Activated B cell treated with CpG ODN at 0.5 μM for 24 hours (primary cell): ENCODE measurements at regions not wholly inside any gene's neighbourhood (a gene's known extent, or its start where the extent isn't known, plus 50 kb on each side); places are given as distances from the start of the nearest gene placed in this dataset.
A peak's percentile ranks its signal among the peaks of the same experiment; 100 is the strongest.
"Not testable (repeated sequence)": the region's sequence is repeated elsewhere in the genome, so short reads cannot be mapped to it uniquely, and the experiment has no call there.

ENCODE experiments used
- ATAC-seq: fragments of 200-7000 bp; cut with Tn5 transposase; one replicate; pipeline ENCODE4 v1.10.0; 2021; ENCODE audit warnings: low read depth, mild to moderate bottlenecking, moderate library complexity
- CTCF ChIA-PET: fragments of 350-600 bp; sonication (Branson Sonifier 250); formaldehyde crosslinking; loops from one replicate; lab custom pipeline; 2021; ENCODE audit warnings: antibody characterized with exemption; lab: Charles Lee
- POLR2A ChIA-PET: fragments of 350-600 bp; sonication (Branson Sonifier 250); formaldehyde crosslinking; loops from one replicate; lab custom pipeline; 2021; ENCODE audit warnings: antibody characterized with exemption; lab: Charles Lee
- DNase-seq: peaks from one replicate; pipeline ENCODE4 v3.0.0; 2022
- H3K27ac Mint-ChIP-seq: one replicate; pipeline ENCODE4 v1.8.0; 2020; ENCODE audit warnings: mixed read lengths
- H3K27me3 Mint-ChIP-seq: one replicate; pipeline ENCODE4 v1.8.0; 2021; ENCODE audit warnings: mixed read lengths
- H3K36me3 Mint-ChIP-seq: one replicate; pipeline ENCODE4 v1.8.0; 2021; ENCODE audit warnings: low read depth, mixed read lengths
- H3K4me1 Mint-ChIP-seq: one replicate; pipeline ENCODE4 v1.8.0; 2021; ENCODE audit warnings: mixed read lengths
- H3K4me3 Mint-ChIP-seq: one replicate; pipeline ENCODE4 v1.8.0; 2020; ENCODE audit warnings: mild to moderate bottlenecking, mixed read lengths
- H3K9me3 Mint-ChIP-seq: one replicate; pipeline ENCODE4 v1.8.0; 2020; ENCODE audit warnings: mixed read lengths
- intact Hi-C: fragments of 100-400 bp; cut with micrococcal nuclease; formaldehyde crosslinking; loops from one replicate; pipeline ENCODE4 v1.15.1; 2024

- H3K4me1 Mint-ChIP-seq, H3K27me3 Mint-ChIP-seq, H3K4me3 Mint-ChIP-seq, POLR2A ChIA-PET, H3K36me3 Mint-ChIP-seq, DNase-seq, ATAC-seq, CTCF ChIA-PET, intact Hi-C loops, H3K9me3 Mint-ChIP-seq, H3K27ac Mint-ChIP-seq: not testable (repeated sequence)
These were observed 69.5 kb downstream of the NPIPA7 start for GRCh38 chr16:16448423-16448822.

- H3K27me3 Mint-ChIP-seq, DNase-seq, intact Hi-C loops, H3K9me3 Mint-ChIP-seq, ATAC-seq, CTCF ChIA-PET, POLR2A ChIA-PET, H3K36me3 Mint-ChIP-seq, H3K27ac Mint-ChIP-seq, H3K4me3 Mint-ChIP-seq, H3K4me1 Mint-ChIP-seq: not testable (repeated sequence)
These were observed 70.8 kb downstream of the NPIPA7 start for GRCh38 chr16:16449712-16450237.

- H3K9me3 Mint-ChIP-seq, POLR2A ChIA-PET, intact Hi-C loops, H3K27me3 Mint-ChIP-seq, ATAC-seq, DNase-seq, CTCF ChIA-PET, H3K4me1 Mint-ChIP-seq, H3K27ac Mint-ChIP-seq, H3K36me3 Mint-ChIP-seq, H3K4me3 Mint-ChIP-seq: not testable (repeated sequence)
These were observed 72.9 kb downstream of the NPIPA7 start for GRCh38 chr16:16451721-16452410.

GRCh38 chr16:16458579-16458978, 79.6 kb downstream of the NPIPA7 start:
- CTCF ChIA-PET, H3K36me3 Mint-ChIP-seq, DNase-seq, H3K27me3 Mint-ChIP-seq, POLR2A ChIA-PET, ATAC-seq, H3K4me3 Mint-ChIP-seq, H3K4me1 Mint-ChIP-seq, H3K27ac Mint-ChIP-seq, H3K9me3 Mint-ChIP-seq, intact Hi-C loops: not testable (repeated sequence)

GRCh38 chr16:16463792-16464191, 84.9 kb downstream of the NPIPA7 start:
- H3K27me3 Mint-ChIP-seq, H3K27ac Mint-ChIP-seq, DNase-seq, CTCF ChIA-PET, H3K9me3 Mint-ChIP-seq, H3K36me3 Mint-ChIP-seq, H3K4me1 Mint-ChIP-seq, POLR2A ChIA-PET, H3K4me3 Mint-ChIP-seq, intact Hi-C loops, ATAC-seq: not testable (repeated sequence)

GRCh38 chr16:16488919-16489318, 110.0 kb downstream of the NPIPA7 start:
- CTCF ChIA-PET, intact Hi-C loops, H3K9me3 Mint-ChIP-seq, H3K4me3 Mint-ChIP-seq, H3K27me3 Mint-ChIP-seq, DNase-seq, ATAC-seq, H3K36me3 Mint-ChIP-seq, H3K4me1 Mint-ChIP-seq, H3K27ac Mint-ChIP-seq, POLR2A ChIA-PET: not testable (repeated sequence)

GRCh38 chr16:16489466-16489865, 110.5 kb downstream of the NPIPA7 start:
- ATAC-seq, POLR2A ChIA-PET, H3K36me3 Mint-ChIP-seq, H3K27ac Mint-ChIP-seq, H3K9me3 Mint-ChIP-seq, H3K27me3 Mint-ChIP-seq, H3K4me1 Mint-ChIP-seq, CTCF ChIA-PET, intact Hi-C loops, H3K4me3 Mint-ChIP-seq, DNase-seq: not testable (repeated sequence)

GRCh38 chr16:16494114-16494513, 115.2 kb downstream of the NPIPA7 start:
- DNase-seq, H3K27me3 Mint-ChIP-seq, H3K36me3 Mint-ChIP-seq, H3K9me3 Mint-ChIP-seq, H3K27ac Mint-ChIP-seq, H3K4me3 Mint-ChIP-seq, H3K4me1 Mint-ChIP-seq, intact Hi-C loops, CTCF ChIA-PET, POLR2A ChIA-PET: not testable (repeated sequence)
- ATAC-seq, result peak; percentile 57

- POLR2A ChIA-PET, intact Hi-C loops, H3K27me3 Mint-ChIP-seq, H3K4me1 Mint-ChIP-seq, ATAC-seq, CTCF ChIA-PET, H3K27ac Mint-ChIP-seq, DNase-seq, H3K9me3 Mint-ChIP-seq, H3K36me3 Mint-ChIP-seq, H3K4me3 Mint-ChIP-seq: not testable (repeated sequence)
These were observed 116.1 kb downstream of the NPIPA7 start for GRCh38 chr16:16494998-16495397.

GRCh38 chr16:16499875-16500274, 120.9 kb downstream of the NPIPA7 start:
- DNase-seq, H3K36me3 Mint-ChIP-seq, H3K27ac Mint-ChIP-seq, H3K4me3 Mint-ChIP-seq, CTCF ChIA-PET, intact Hi-C loops, ATAC-seq, POLR2A ChIA-PET, H3K4me1 Mint-ChIP-seq, H3K9me3 Mint-ChIP-seq, H3K27me3 Mint-ChIP-seq: not testable (repeated sequence)

GRCh38 chr16:16507041-16507440, 128.1 kb downstream of the NPIPA7 start:
- POLR2A ChIA-PET, H3K9me3 Mint-ChIP-seq, CTCF ChIA-PET, intact Hi-C loops, ATAC-seq, H3K36me3 Mint-ChIP-seq, H3K27me3 Mint-ChIP-seq, H3K27ac Mint-ChIP-seq, DNase-seq, H3K4me1 Mint-ChIP-seq, H3K4me3 Mint-ChIP-seq: not testable (repeated sequence)

GRCh38 chr16:16508344-16508743, 129.4 kb downstream of the NPIPA7 start:
- POLR2A ChIA-PET, CTCF ChIA-PET, DNase-seq, ATAC-seq, H3K27me3 Mint-ChIP-seq, H3K9me3 Mint-ChIP-seq, H3K4me1 Mint-ChIP-seq, H3K27ac Mint-ChIP-seq, intact Hi-C loops, H3K4me3 Mint-ChIP-seq, H3K36me3 Mint-ChIP-seq: not testable (repeated sequence)
